Hepatocyte (in vitro differentiated cells): ENCODE measurements at regions not wholly inside any gene's neighbourhood (a gene's known extent, or its start where the extent isn't known, plus 50 kb on each side); places are given as distances from the start of the nearest gene placed in this dataset.

ENCODE experiments used
- EZH2 ChIP-seq: fragments of 200-600 bp; sonication (generic); IDR thresholded peaks from 2 replicates; pipeline ENCODE4 v1.6.1; 2016; ENCODE audit warnings: antibody characterized with exemption, mild to moderate bottlenecking, borderline replicate concordance
- TF ChIP-seq, protein P1 (sequence below): fragments of 200-600 bp; sonication (generic); IDR thresholded peaks from 2 replicates; pipeline ENCODE4 v1.5.1; 2016; ENCODE audit warnings: antibody characterized with exemption, mild to moderate bottlenecking; ENCODE audit not compliant: poor library complexity

- TF ChIP-seq, protein P1, sequence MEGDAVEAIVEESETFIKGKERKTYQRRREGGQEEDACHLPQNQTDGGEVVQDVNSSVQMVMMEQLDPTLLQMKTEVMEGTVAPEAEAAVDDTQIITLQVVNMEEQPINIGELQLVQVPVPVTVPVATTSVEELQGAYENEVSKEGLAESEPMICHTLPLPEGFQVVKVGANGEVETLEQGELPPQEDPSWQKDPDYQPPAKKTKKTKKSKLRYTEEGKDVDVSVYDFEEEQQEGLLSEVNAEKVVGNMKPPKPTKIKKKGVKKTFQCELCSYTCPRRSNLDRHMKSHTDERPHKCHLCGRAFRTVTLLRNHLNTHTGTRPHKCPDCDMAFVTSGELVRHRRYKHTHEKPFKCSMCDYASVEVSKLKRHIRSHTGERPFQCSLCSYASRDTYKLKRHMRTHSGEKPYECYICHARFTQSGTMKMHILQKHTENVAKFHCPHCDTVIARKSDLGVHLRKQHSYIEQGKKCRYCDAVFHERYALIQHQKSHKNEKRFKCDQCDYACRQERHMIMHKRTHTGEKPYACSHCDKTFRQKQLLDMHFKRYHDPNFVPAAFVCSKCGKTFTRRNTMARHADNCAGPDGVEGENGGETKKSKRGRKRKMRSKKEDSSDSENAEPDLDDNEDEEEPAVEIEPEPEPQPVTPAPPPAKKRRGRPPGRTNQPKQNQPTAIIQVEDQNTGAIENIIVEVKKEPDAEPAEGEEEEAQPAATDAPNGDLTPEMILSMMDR, result no peak
- TF ChIP-seq EZH2, result no peak
Measured at GRCh38 chr2:123036300-123036699, 988.8 kb upstream of the CNTNAP5 start.
